Activated naive CD8-positive, alpha-beta T cell treated with anti-CD3 and anti-CD28 coated beads, Interleukin-2, amount 10 ng/mL, durations not matched to agents 7 days and 5 days (primary cell): ENCODE measurements at regions not wholly inside any gene's neighbourhood (a gene's known extent, or its start where the extent isn't known, plus 50 kb on each side); places are given as distances from the start of the nearest gene placed in this dataset.
"Not testable (repeated sequence)": the region's sequence is repeated elsewhere in the genome, so short reads cannot be mapped to it uniquely, and the experiment has no call there.

ENCODE experiments used
- ATAC-seq: fragments of 150-1000 bp; cut with Tn5 transposase; one replicate; pipeline ENCODE4 v1.10.0; 2021; ENCODE audit warnings: low read depth, moderate library complexity
- POLR2A ChIA-PET: fragments of 350-600 bp; sonication (Branson Sonifier 250); formaldehyde crosslinking; loops from one replicate; lab custom pipeline; 2021; ENCODE audit warnings: antibody characterized with exemption; lab: Charles Lee
- DNase-seq: peaks from one replicate; pipeline ENCODE4 v3.0.0; 2021
- H3K27ac Mint-ChIP-seq: one replicate; pipeline ENCODE4 v1.8.0; 2022; ENCODE audit warnings: mild to moderate bottlenecking, mixed read lengths
- H3K27me3 Mint-ChIP-seq: one replicate; pipeline ENCODE4 v1.8.0; 2022; ENCODE audit warnings: mild to moderate bottlenecking, moderate library complexity, mixed read lengths
- H3K36me3 Mint-ChIP-seq: one replicate; pipeline ENCODE4 v1.8.0; 2021; ENCODE audit warnings: mild to moderate bottlenecking, mixed read lengths
- H3K4me1 Mint-ChIP-seq: one replicate; pipeline ENCODE4 v1.8.0; 2021; ENCODE audit warnings: mixed read lengths
- H3K4me3 Mint-ChIP-seq: one replicate; pipeline ENCODE4 v1.8.0; 2022; ENCODE audit warnings: mild to moderate bottlenecking, moderate library complexity, mixed read lengths
- H3K9me3 Mint-ChIP-seq: one replicate; pipeline ENCODE4 v1.8.0; 2021; ENCODE audit warnings: mixed read lengths

DNA sequence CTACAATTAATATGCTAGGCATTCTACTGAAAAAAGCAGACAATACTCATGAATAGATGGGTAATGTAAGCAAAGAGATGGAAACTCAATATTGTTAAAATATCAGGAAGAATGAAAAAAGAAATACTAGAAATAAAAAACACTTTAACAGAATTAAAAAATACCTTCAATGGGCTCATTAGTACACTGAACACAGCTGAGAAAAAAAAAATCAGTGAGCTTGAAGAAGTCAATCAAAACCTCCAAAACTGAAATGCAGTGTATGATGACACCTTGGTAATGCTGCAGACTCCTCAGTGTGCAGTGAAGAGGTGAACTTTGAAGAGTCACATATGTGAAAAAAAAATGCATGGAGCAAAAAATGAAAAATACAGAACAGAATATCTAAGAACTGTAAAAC, 227.2 kb downstream of the TMEM26 start:
- no peak for ATAC-seq

DNA sequence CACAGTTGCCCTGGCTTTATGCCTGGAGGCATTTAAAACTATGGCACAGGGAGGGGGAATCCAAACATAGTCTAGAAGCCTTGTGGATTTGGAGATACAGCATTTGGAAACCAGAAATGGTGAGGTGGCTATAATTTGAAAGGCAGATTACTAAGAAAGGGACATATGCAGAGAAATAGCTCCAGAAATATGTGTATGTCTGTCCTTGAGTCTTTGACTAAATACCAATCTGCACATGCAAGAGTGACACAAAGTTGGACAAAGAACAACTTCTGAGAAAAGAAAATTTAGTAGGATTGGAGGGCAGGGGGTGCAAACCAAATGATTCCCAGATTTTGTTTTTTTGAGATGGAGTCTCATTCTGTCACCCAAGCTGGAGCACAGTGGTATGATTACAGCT, 229.6 kb downstream of the TMEM26 start:
- no peaks in the 10 kb centered on the region for H3K36me3 Mint-ChIP-seq
- peaks cover 3% of the 10 kb centered on the region for H3K9me3 Mint-ChIP-seq
- H3K27me3 Mint-ChIP-seq = peaks cover 2% of the 10 kb centered on the region
- no peak overlapping the region for H3K27ac Mint-ChIP-seq
- POLR2A ChIA-PET = no interaction called here
- no peaks in the 10 kb centered on the region for H3K4me1 Mint-ChIP-seq
- DNase-seq (no peak), ATAC-seq (no peak)
- no peak overlapping the region for H3K4me3 Mint-ChIP-seq

More for the DNA sequence above, 227.2 kb downstream of the TMEM26 start:
- no peak overlapping the region for H3K4me3 Mint-ChIP-seq
- no peak overlapping the region for H3K27ac Mint-ChIP-seq
- H3K27me3 Mint-ChIP-seq = peaks cover 2% of the 10 kb centered on the region
- H3K36me3 Mint-ChIP-seq = no peaks in the 10 kb centered on the region
- POLR2A ChIA-PET = no interaction called here
- DNase-seq = no peak
- H3K4me1 Mint-ChIP-seq = no peaks in the 10 kb centered on the region
- H3K9me3 Mint-ChIP-seq = peaks cover 3% of the 10 kb centered on the region

DNA sequence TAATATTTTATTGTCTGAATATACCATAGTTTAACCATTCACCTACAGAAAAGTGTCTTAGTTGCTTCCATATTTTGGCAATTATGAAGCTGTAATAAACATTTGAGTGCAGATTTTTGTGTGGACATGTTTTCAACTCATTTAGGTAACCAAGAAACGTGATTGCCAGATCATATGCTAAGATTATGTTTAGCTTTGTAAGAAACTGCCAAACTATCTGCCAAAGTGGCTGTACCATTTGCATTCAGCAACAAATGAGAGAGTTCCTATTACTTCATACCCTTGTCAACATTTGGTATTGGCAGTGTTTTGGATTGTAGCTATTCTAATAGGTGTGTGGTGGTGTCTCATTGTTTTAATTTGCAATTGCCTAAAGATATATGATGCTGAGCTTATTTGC, 233.5 kb downstream of the TMEM26 start:
- Mint-ChIP-seq H3K4me3 (no peak overlapping the region), H3K36me3 (no peaks in the 10 kb centered on the region), H3K27me3 (peaks cover 2% of the 10 kb centered on the region), H3K27ac (no peak overlapping the region), H3K4me1 (no peaks in the 10 kb centered on the region), H3K9me3 (no peaks in the 10 kb centered on the region)
- DNase-seq (no peak), ATAC-seq (no peak)
- POLR2A ChIA-PET = no interaction called here

DNA sequence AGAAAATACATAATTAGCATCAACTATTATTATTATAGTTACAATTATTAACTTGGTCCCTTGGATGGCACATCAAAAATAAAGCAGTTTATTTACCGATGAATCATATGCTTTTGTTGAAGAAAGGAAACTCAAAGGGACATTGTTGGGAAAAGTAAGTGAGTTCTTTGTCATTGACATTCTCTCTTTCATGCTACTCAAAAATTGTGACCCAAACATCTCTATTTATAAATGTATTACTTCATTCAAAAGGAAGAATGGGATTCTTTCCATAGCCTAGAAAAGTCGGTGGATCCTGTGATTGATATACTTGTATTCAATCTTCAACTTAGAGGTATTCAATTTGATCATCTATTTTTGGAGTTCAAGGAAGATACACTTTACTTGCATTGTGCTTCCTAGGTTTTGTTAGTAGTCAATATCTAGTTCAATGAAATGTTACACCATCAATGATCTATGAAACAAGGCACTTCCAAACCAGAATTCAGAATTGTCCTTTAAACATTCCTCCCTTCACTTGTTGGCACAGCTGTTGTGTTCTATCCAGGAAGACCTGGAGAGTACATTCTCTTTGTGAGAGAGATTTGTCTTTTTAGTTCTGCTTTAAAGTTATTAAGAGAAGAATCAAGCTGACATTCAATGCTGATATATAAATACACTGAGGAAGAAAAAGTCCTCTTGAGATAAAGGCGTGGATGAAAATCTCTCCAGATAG, 235.2 kb downstream of the TMEM26 start:
- no peak for ATAC-seq
- peaks cover 2% of the 10 kb centered on the region for H3K27me3 Mint-ChIP-seq

DNA sequence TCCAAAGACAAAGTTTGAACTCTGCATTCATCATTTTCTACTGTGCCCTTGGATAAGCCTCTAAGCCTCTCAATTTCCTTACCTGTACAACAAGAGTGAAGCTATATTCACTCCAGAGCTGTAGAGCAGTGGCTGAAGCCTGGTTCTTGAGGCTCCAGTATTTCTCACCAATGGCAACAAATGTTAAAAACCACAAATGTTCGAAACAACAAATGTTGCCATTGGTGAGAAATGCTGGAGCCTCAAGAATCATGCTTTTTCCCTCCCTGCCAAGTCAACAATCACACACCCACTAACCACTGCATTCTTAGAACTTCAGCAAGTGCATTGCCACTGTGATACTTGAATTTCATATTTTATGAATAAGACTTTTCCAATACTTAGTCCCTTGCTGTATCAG, 237.9 kb downstream of the TMEM26 start:
- H3K4me3 Mint-ChIP-seq = no peak overlapping the region
- no peaks in the 10 kb centered on the region for H3K27me3 Mint-ChIP-seq
- no peaks in the 10 kb centered on the region for H3K36me3 Mint-ChIP-seq
- no peak for ATAC-seq
- H3K4me1 Mint-ChIP-seq = no peaks in the 10 kb centered on the region
- no peak for DNase-seq
- POLR2A ChIA-PET = no interaction called here
- no peaks in the 10 kb centered on the region for H3K9me3 Mint-ChIP-seq
- H3K27ac Mint-ChIP-seq = no peak overlapping the region

More for the DNA sequence above, 235.2 kb downstream of the TMEM26 start:
- no peak overlapping the region for H3K27ac Mint-ChIP-seq
- no peaks in the 10 kb centered on the region for H3K36me3 Mint-ChIP-seq
- no peaks in the 10 kb centered on the region for H3K4me1 Mint-ChIP-seq
- no peak overlapping the region for H3K4me3 Mint-ChIP-seq
- POLR2A ChIA-PET = no interaction called here
- H3K9me3 Mint-ChIP-seq = no peaks in the 10 kb centered on the region
- DNase-seq = no peak

DNA sequence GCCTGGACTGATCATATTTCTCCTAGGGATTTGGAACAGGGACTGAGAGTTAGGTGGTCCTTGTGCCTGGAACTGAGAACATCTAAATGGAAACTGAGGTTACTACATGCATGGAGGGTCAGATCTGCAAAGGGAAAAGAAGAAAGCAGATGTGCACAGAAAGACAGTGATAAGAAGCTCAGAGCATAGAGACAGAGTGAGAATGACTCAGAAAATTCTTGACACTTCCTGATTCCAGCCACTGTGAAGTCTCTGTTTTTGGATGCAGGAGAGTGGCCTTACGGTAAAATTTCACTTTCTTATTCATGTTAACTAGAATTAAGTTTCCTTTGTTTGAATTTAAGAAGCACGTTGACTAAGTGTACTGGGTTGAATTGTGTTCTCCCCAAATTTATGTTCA, 241.7 kb downstream of the TMEM26 start:
- DNase-seq = no peak
- Mint-ChIP-seq H3K27me3 (no peaks in the 10 kb centered on the region), H3K4me3 (no peak overlapping the region), H3K27ac (no peak overlapping the region), H3K4me1 (no peaks in the 10 kb centered on the region), H3K9me3 (no peaks in the 10 kb centered on the region), H3K36me3 (no peaks in the 10 kb centered on the region)
- POLR2A ChIA-PET = no interaction called here
- ATAC-seq = no peak

DNA sequence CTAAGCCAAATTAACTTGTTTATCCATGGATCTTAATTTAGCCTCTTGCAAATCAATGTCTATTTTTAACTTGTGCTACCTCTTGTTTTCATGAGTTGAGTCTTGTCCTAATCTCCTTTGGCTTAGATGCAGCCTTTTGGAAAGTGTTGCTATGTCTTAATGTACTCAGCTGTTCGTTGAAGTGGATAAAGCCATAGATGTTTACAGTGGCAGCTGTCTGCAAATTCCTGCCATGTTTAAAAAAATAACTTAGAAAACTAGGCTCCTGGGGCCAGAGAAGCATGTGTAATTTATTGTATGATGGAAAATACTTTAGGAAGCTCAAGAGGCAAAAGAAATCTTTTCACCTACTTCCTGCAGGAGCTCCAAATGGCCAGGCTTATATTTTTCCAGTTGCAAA, 253.1 kb upstream of the RHOBTB1 start:
- ATAC-seq = no peak
- peaks cover 3% of the 10 kb centered on the region for H3K9me3 Mint-ChIP-seq
- no peaks in the 10 kb centered on the region for H3K36me3 Mint-ChIP-seq
- H3K27me3 Mint-ChIP-seq = no peaks in the 10 kb centered on the region
- DNase-seq = no peak
- no peak overlapping the region for H3K4me3 Mint-ChIP-seq
- POLR2A ChIA-PET = no interaction called here
- no peaks in the 10 kb centered on the region for H3K4me1 Mint-ChIP-seq
- no peak overlapping the region for H3K27ac Mint-ChIP-seq

DNA sequence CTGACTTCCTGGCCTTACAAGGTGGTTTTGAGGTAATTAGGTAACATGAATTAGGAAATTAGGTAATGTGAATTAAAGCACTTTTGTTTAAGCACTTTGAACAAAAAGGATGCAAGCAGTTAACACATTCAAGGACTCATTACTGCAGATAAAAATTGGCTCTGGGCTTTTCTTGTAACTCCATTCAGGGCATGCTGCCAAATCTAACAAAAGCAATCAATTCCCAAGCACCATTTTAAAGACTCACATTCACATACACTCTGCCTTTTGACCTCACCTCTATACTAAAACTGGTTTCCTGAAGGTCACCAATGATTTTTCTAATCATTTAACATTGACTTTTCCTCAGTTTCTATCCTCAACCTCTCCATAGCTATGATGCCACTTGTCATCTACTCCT, 251.2 kb upstream of the RHOBTB1 start:
- Mint-ChIP-seq H3K9me3 (peaks cover 3% of the 10 kb centered on the region), H3K4me3 (no peak overlapping the region), H3K4me1 (no peaks in the 10 kb centered on the region), H3K36me3 (no peaks in the 10 kb centered on the region), H3K27ac (no peak overlapping the region), H3K27me3 (no peaks in the 10 kb centered on the region)
- POLR2A ChIA-PET = no interaction called here
- DNase-seq (no peak), ATAC-seq (no peak)

DNA sequence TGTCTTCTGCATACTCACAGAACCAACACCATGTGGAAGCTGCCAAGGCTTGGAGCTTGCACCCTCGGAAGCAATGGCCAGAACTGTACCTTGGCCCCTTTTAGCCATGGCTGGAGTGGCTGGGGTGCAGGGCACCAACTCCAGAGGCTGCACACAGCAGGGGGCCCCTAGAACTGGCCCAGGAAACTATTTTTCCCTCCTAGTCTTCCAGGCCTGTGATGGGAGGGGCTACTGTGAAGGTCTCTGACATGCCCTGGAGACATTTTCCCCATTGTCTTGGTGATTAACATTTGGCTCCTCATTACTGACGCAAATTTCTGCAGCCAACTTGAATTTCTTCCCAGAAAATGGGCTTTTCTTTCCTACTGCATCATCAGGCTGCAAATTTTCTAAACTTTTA, 248.6 kb upstream of the RHOBTB1 start:
- H3K4me3 Mint-ChIP-seq, H3K4me1 Mint-ChIP-seq, H3K36me3 Mint-ChIP-seq, ATAC-seq, H3K27me3 Mint-ChIP-seq, DNase-seq, POLR2A ChIA-PET, H3K27ac Mint-ChIP-seq, H3K9me3 Mint-ChIP-seq: not testable (repeated sequence)

DNA sequence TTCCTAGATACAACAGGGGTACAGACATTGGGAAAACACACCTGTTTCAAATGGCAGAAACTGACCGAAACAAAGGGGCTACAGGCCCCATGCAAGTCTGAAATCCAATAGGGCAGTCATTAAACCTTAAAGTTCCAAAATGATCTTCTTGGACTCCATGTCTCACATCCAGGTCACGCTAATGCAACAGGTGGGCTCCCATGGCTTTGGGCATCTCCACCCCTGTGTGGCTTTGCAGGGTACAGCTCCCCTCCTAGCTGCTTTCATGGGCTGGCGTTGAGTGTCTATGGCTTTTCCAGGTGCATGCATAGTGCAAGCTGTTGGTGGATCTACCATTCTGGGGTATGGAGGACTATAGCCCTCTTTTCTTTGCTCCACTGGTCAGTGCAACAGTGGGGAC, 248.1 kb upstream of the RHOBTB1 start:
- H3K4me3 Mint-ChIP-seq = no peak overlapping the region
- no peak for ATAC-seq
- peaks cover 3% of the 10 kb centered on the region for H3K9me3 Mint-ChIP-seq
- no peaks in the 10 kb centered on the region for H3K4me1 Mint-ChIP-seq
- no peak overlapping the region for H3K27ac Mint-ChIP-seq
- no peaks in the 10 kb centered on the region for H3K27me3 Mint-ChIP-seq
- POLR2A ChIA-PET = no interaction called here
- H3K36me3 Mint-ChIP-seq = no peaks in the 10 kb centered on the region
- no peak for DNase-seq

DNA sequence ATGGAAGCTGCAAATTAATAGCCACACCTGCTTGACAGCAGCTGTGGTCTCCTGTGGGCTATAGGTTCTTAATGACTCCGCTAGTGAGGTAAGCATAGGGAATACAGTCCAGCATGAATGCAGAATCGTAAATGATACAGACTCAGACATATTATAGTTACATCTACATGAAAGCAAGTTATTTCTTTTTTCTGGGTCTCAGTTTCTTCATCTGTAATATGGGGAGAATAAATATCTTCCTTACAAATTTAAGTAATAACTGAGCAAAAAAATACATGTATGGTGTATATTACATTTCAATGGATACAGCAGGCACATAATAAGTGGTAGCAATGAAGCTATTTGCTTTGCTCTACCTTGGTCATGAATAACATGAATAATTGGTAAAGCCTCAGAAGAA, 245.9 kb upstream of the RHOBTB1 start:
- no peaks in the 10 kb centered on the region for H3K4me1 Mint-ChIP-seq
- peaks cover 2% of the 10 kb centered on the region for H3K27me3 Mint-ChIP-seq
- no peak for ATAC-seq
- DNase-seq = no peak
- H3K4me3 Mint-ChIP-seq = no peak overlapping the region
- no peaks in the 10 kb centered on the region for H3K36me3 Mint-ChIP-seq
- H3K27ac Mint-ChIP-seq = no peak overlapping the region
- POLR2A ChIA-PET = interaction anchor here (0.7 kb wide), 1 partner anchor 381 kb away, joined by 4 read pairs; no protein-coding TSS in a partner anchor
- H3K9me3 Mint-ChIP-seq = peaks cover 3% of the 10 kb centered on the region

DNA sequence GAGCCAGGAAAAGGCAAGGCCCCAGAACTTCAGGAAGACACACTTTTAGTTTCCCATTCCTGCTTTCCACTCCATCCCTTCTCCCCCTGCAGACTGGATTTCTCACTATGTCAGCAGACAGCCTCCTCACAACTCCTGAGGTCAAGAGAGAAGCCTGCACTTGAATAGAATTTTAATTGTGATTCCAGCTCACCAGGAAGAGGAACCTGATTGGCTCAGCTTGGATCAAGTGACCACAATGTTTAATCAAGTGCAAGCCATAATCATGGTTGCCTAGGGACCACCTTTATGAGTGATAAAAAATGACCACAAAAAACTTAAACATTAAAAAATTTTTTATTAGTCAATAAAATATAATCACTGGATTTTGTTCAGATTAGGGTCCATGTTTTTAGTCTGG, 244.7 kb upstream of the RHOBTB1 start:
- DNase-seq (no peak), ATAC-seq (no peak)
- POLR2A ChIA-PET = no interaction called here
- Mint-ChIP-seq H3K27ac (no peak overlapping the region), H3K27me3 (peaks cover 2% of the 10 kb centered on the region), H3K9me3 (peaks cover 3% of the 10 kb centered on the region), H3K4me1 (no peaks in the 10 kb centered on the region), H3K4me3 (no peak overlapping the region), H3K36me3 (no peaks in the 10 kb centered on the region)

DNA sequence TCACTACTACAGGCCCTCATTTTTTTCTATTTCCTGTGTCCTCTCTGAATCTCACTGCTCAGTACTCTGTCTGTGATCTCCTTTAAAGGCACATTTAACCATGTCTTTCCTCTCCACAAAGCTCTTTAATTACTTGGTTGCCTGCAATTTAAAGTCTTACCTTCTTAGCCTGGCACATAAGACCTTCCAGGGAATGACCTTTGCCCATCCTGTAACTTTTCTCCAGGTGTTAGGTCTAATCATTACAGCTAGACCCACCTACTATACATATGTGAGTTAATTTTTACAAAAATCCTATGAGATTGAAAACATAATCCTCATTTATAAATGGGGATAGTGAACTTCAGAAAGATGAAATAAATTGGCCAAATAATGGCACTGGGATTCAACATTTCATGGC, 244.1 kb upstream of the RHOBTB1 start:
- Mint-ChIP-seq H3K27ac (no peak overlapping the region), H3K27me3 (peaks cover 2% of the 10 kb centered on the region)

DNA sequence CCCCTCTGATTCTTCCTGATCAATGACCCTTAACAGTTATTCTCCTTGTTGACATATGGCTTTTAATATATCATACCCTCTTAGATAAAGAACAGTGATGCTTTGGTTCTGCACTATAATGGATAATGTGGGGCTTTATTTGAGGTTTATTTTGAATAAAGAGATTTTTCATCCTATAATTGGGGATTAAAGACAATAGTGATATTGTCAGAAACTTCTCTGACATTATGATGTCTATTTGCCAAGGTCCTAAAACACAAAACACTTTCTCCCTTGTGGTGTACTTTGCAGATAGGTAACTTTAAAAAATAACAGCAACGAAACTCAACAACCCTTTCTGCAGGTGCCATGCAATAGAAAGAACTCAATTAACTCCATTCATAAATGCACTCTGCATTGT, 243.6 kb upstream of the RHOBTB1 start:
- H3K4me1 Mint-ChIP-seq = no peaks in the 10 kb centered on the region
- H3K4me3 Mint-ChIP-seq = no peak overlapping the region
- H3K27me3 Mint-ChIP-seq = peaks cover 2% of the 10 kb centered on the region
- no peak for ATAC-seq
- POLR2A ChIA-PET = no interaction called here
- no peak overlapping the region for H3K27ac Mint-ChIP-seq
- no peak for DNase-seq
- H3K36me3 Mint-ChIP-seq = no peaks in the 10 kb centered on the region
- no peaks in the 10 kb centered on the region for H3K9me3 Mint-ChIP-seq

More for the DNA sequence above, 244.1 kb upstream of the RHOBTB1 start:
- POLR2A ChIA-PET = no interaction called here
- Mint-ChIP-seq H3K36me3 (no peaks in the 10 kb centered on the region), H3K4me1 (no peaks in the 10 kb centered on the region), H3K4me3 (no peak overlapping the region), H3K9me3 (peaks cover 1% of the 10 kb centered on the region)
- DNase-seq (no peak), ATAC-seq (no peak)
